ENCODE measurements at regions not wholly inside any gene's neighbourhood (a gene's known extent, or its start where the extent isn't known, plus 50 kb on each side); places are given as distances from the start of the nearest gene placed in this dataset.
A peak's percentile ranks its signal among the peaks of the same experiment; 100 is the strongest.

DNA sequence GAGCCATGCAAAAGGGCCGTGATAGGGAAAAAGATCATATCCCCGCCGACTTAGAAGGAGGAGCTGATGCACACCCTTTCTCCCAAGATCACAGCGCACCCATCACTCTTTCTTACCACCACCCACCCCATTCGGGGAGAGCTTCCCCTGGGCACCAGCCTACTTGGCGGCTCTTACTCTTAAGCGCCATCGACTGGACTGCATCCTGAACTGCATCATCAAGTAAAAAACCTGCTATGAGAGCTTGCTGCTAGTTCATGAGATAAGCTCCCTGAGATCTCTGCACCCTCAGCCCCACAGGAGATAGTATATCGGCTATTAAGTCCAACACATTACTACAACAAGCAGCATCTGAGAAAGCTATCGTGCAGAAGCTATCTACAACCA, 125.1 kb downstream of the BARHL2 start:
- Histone ChIP-seq H3K27ac (ENCODE audit: low read length) (no peak overlapping the region), H3K27me3 (ENCODE audit: control insufficient read depth, insufficient read depth, low read length) (no peaks in the 10 kb centered on the region), H3K36me3 (ENCODE audit: control insufficient read depth, insufficient read depth, low read length) (no peaks in the 10 kb centered on the region), H3K4me3 (ENCODE audit: low read length) (no peak overlapping the region), H3K9me3 (ENCODE audit: control insufficient read depth, insufficient read depth, low read length) (no peaks in the 10 kb centered on the region), H3K4me1 (ENCODE audit: control insufficient read depth, insufficient read depth, low read length) (no peaks in the 10 kb centered on the region)
- no CpG with 5 or more reads among the region's 10 CpGs for WGBS (ENCODE audit: insufficient coverage, insufficient read length)
- peak; percentile 57 for DNase-seq (ENCODE audit: low read depth, low spot score)

GRCh38 chr1:90591355-90591969, 125.6 kb downstream of the BARHL2 start:
- no peak for DNase-seq (ENCODE audit: low read depth, low spot score)
- H3K9me3 ChIP-seq (ENCODE audit: control insufficient read depth, insufficient read depth, low read length): no peaks in the 10 kb centered on the region
- H3K27ac ChIP-seq (ENCODE audit: low read length): no peak overlapping the region
- H3K4me3 ChIP-seq (ENCODE audit: low read length): no peak overlapping the region
- no peaks in the 10 kb centered on the region for H3K36me3 ChIP-seq (ENCODE audit: control insufficient read depth, insufficient read depth, low read length)
- no peaks in the 10 kb centered on the region for H3K27me3 ChIP-seq (ENCODE audit: control insufficient read depth, insufficient read depth, low read length)
- WGBS (ENCODE audit: insufficient coverage, insufficient read length): no CpG with 5 or more reads among the region's 8 CpGs
- H3K4me1 ChIP-seq (ENCODE audit: control insufficient read depth, insufficient read depth, low read length): no peaks in the 10 kb centered on the region

- no peaks in the 10 kb centered on the region for H3K4me1 ChIP-seq (ENCODE audit: control insufficient read depth, insufficient read depth, low read length)
- H3K9me3 ChIP-seq (ENCODE audit: control insufficient read depth, insufficient read depth, low read length): no peaks in the 10 kb centered on the region
- no peak overlapping the region for H3K4me3 ChIP-seq (ENCODE audit: low read length)
- DNase-seq (ENCODE audit: low read depth, low spot score): no peak
- no peaks in the 10 kb centered on the region for H3K27me3 ChIP-seq (ENCODE audit: control insufficient read depth, insufficient read depth, low read length)
- no peak overlapping the region for H3K27ac ChIP-seq (ENCODE audit: low read length)
- no peaks in the 10 kb centered on the region for H3K36me3 ChIP-seq (ENCODE audit: control insufficient read depth, insufficient read depth, low read length)
- no CpG with 5 or more reads among the region's 3 CpGs for WGBS (ENCODE audit: insufficient coverage, insufficient read length)
Observed at GRCh38 chr1:90580176-90580575, 136.9 kb downstream of the BARHL2 start.

DNA sequence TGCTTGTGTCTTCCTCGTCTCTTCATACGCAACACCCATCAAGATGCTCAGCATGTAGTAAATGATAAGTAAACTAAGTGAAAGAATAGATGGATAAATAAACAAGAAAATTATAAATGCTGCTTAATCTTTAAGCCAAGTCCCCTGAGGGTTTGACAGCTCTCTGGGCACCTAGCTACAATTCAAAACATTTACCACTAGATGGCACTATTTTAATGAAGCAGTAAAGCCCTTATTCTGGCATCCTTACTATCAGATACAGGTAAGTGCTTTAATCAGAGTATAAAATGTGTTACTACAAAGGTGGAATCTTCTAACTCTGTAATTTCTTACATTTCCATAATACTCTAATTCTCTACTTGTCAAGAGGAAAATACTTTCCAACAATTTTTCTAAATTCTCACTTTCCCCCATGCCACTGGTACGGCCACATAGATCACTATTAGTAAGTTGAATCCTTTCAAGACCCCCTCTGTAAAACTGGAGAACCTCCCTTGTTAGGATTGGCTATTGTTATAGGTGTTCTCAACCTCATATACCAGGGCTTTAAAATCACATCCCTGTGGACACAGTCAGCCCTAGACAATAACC, 137.8 kb downstream of the BARHL2 start:
- Histone ChIP-seq H3K9me3 (ENCODE audit: control insufficient read depth, insufficient read depth, low read length) (no peaks in the 10 kb centered on the region), H3K27me3 (ENCODE audit: control insufficient read depth, insufficient read depth, low read length) (no peaks in the 10 kb centered on the region), H3K4me3 (ENCODE audit: low read length) (no peak overlapping the region), H3K4me1 (ENCODE audit: control insufficient read depth, insufficient read depth, low read length) (no peaks in the 10 kb centered on the region), H3K36me3 (ENCODE audit: control insufficient read depth, insufficient read depth, low read length) (no peaks in the 10 kb centered on the region), H3K27ac (ENCODE audit: low read length) (no peak overlapping the region)
- DNase-seq (ENCODE audit: low read depth, low spot score): no peak
- WGBS (ENCODE audit: insufficient coverage, insufficient read length): no CpG with 5 or more reads among the region's 3 CpGs

DNA sequence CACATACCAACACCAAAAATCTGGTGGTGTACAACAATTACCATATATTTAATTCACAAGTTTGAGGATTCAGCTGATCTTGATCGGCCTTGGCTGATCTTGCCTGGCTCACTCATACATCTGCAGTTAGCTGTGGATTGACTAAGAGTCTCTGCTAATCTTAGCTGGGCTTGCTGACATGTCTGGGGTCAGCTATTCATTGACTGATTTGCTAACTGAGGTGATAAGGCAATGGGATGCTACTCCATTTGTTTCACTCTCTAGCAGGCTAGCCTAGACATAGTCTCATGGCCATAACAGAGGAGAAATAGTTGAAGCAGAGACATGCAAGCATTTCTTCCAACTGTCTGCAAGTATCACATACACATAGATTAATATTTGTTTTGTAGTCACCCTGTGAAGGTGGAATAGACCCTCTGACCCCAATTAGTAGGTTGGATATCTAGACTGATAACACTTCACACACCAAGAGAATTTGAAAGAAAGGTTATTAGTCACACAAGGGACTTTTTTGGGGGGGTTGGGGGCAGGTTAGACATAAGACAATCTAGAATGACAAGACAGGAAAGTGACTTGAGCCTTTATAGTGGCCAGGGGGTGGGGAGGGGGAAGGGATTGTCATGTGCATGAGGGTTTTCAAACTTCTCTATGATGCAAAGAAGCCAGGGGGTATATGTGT, 142.3 kb downstream of the BARHL2 start:
- no CpG with 5 or more reads among the region's 1 CpG for WGBS (ENCODE audit: insufficient coverage, insufficient read length)
- no peak for DNase-seq (ENCODE audit: low read depth, low spot score)

GRCh38 chr1:90573736-90574135, 143.4 kb downstream of the BARHL2 start:
- Histone ChIP-seq H3K27ac (ENCODE audit: low read length) (no peak overlapping the region), H3K9me3 (ENCODE audit: control insufficient read depth, insufficient read depth, low read length) (no peaks in the 10 kb centered on the region), H3K4me3 (ENCODE audit: low read length) (no peak overlapping the region), H3K27me3 (ENCODE audit: control insufficient read depth, insufficient read depth, low read length) (no peaks in the 10 kb centered on the region), H3K36me3 (ENCODE audit: control insufficient read depth, insufficient read depth, low read length) (no peaks in the 10 kb centered on the region), H3K4me1 (ENCODE audit: control insufficient read depth, insufficient read depth, low read length) (no peaks in the 10 kb centered on the region)
- DNase-seq (ENCODE audit: low read depth, low spot score): no peak
- WGBS (ENCODE audit: insufficient coverage, insufficient read length): no CpG with 5 or more reads among the region's 3 CpGs

More for the DNA sequence above, 142.3 kb downstream of the BARHL2 start:
- no peaks in the 10 kb centered on the region for H3K9me3 ChIP-seq (ENCODE audit: control insufficient read depth, insufficient read depth, low read length)
- no peak overlapping the region for H3K27ac ChIP-seq (ENCODE audit: low read length)
- H3K4me3 ChIP-seq (ENCODE audit: low read length): no peak overlapping the region
- H3K4me1 ChIP-seq (ENCODE audit: control insufficient read depth, insufficient read depth, low read length): no peaks in the 10 kb centered on the region
- H3K27me3 ChIP-seq (ENCODE audit: control insufficient read depth, insufficient read depth, low read length): no peaks in the 10 kb centered on the region
- H3K36me3 ChIP-seq (ENCODE audit: control insufficient read depth, insufficient read depth, low read length): no peaks in the 10 kb centered on the region

GRCh38 chr1:90572446-90572845, 144.7 kb downstream of the BARHL2 start:
- Histone ChIP-seq H3K4me1 (ENCODE audit: control insufficient read depth, insufficient read depth, low read length) (no peaks in the 10 kb centered on the region), H3K4me3 (ENCODE audit: low read length) (no peak overlapping the region), H3K36me3 (ENCODE audit: control insufficient read depth, insufficient read depth, low read length) (no peaks in the 10 kb centered on the region), H3K27me3 (ENCODE audit: control insufficient read depth, insufficient read depth, low read length) (no peaks in the 10 kb centered on the region), H3K27ac (ENCODE audit: low read length) (no peak overlapping the region), H3K9me3 (ENCODE audit: control insufficient read depth, insufficient read depth, low read length) (no peaks in the 10 kb centered on the region)
- no peak for DNase-seq (ENCODE audit: low read depth, low spot score)
- no CpG with 5 or more reads among the region's 3 CpGs for WGBS (ENCODE audit: insufficient coverage, insufficient read length)

GRCh38 chr1:90568436-90568835, 148.7 kb downstream of the BARHL2 start:
- DNase-seq (ENCODE audit: low read depth, low spot score): no peak
- no peak overlapping the region for H3K27ac ChIP-seq (ENCODE audit: low read length)
- H3K9me3 ChIP-seq (ENCODE audit: control insufficient read depth, insufficient read depth, low read length): no peaks in the 10 kb centered on the region
- H3K36me3 ChIP-seq (ENCODE audit: control insufficient read depth, insufficient read depth, low read length): no peaks in the 10 kb centered on the region
- H3K27me3 ChIP-seq (ENCODE audit: control insufficient read depth, insufficient read depth, low read length): peaks cover 1% of the 10 kb centered on the region; the same call in 1 of the 2 replicates
- H3K4me1 ChIP-seq (ENCODE audit: control insufficient read depth, insufficient read depth, low read length): no peaks in the 10 kb centered on the region
- no peak overlapping the region for H3K4me3 ChIP-seq (ENCODE audit: low read length)
- WGBS (ENCODE audit: insufficient coverage, insufficient read length): no CpG with 5 or more reads among the region's 2 CpGs

- Histone ChIP-seq H3K27ac (ENCODE audit: low read length) (no peak overlapping the region), H3K27me3 (ENCODE audit: control insufficient read depth, insufficient read depth, low read length) (peaks cover 12% of the 10 kb centered on the region), H3K4me3 (ENCODE audit: low read length) (no peak overlapping the region), H3K9me3 (ENCODE audit: control insufficient read depth, insufficient read depth, low read length) (no peaks in the 10 kb centered on the region), H3K36me3 (ENCODE audit: control insufficient read depth, insufficient read depth, low read length) (no peaks in the 10 kb centered on the region), H3K4me1 (ENCODE audit: control insufficient read depth, insufficient read depth, low read length) (peaks cover 3% of the 10 kb centered on the region; the same call in 1 of the 2 replicates)
- DNase-seq (ENCODE audit: low read depth, low spot score): no peak
- WGBS (ENCODE audit: insufficient coverage, insufficient read length): no CpG with 5 or more reads among the region's 2 CpGs
Observed at GRCh38 chr1:90564164-90564563, 152.9 kb downstream of the BARHL2 start.

GRCh38 chr1:90562892-90563291, 154.2 kb downstream of the BARHL2 start:
- Histone ChIP-seq H3K9me3 (ENCODE audit: control insufficient read depth, insufficient read depth, low read length) (no peaks in the 10 kb centered on the region), H3K27me3 (ENCODE audit: control insufficient read depth, insufficient read depth, low read length) (peaks cover 14% of the 10 kb centered on the region), H3K4me3 (ENCODE audit: low read length) (no peak overlapping the region), H3K4me1 (ENCODE audit: control insufficient read depth, insufficient read depth, low read length) (peaks cover 3% of the 10 kb centered on the region), H3K27ac (ENCODE audit: low read length) (no peak overlapping the region), H3K36me3 (ENCODE audit: control insufficient read depth, insufficient read depth, low read length) (no peaks in the 10 kb centered on the region)
- DNase-seq (ENCODE audit: low read depth, low spot score): no peak
- no CpG with 5 or more reads among the region's 2 CpGs for WGBS (ENCODE audit: insufficient coverage, insufficient read length)
